ENCODE measurements at regions not wholly inside any gene's neighbourhood (a gene's known extent, or its start where the extent isn't known, plus 50 kb on each side); places are given as distances from the start of the nearest gene placed in this dataset.

- RAD21 ChIA-PET (ENCODE audit: unreplicated experiment), result no interaction called here
- Histone ChIP-seq H3K4me2 (ENCODE audit: control insufficient read depth, insufficient read depth) (no peak overlapping the region), H3K4me1 (ENCODE audit: control insufficient read depth, insufficient read depth, low read length) (no peaks in the 10 kb centered on the region), H3K27ac (ENCODE audit: control insufficient read depth, insufficient read depth) (no peak overlapping the region), H3K4me3 (no peak overlapping the region), H3K9me3 (replicated peaks; ENCODE audit: control insufficient read depth, insufficient read depth, low read length) (no peaks in the 10 kb centered on the region), H3K9ac (ENCODE audit: control insufficient read depth, insufficient read depth, low read length) (no peak overlapping the region), H3K27me3 (replicated peaks in 1 of 2; ENCODE audit: control insufficient read depth in 2 of 2, insufficient read depth in 2 of 2, low read length in 1 of 2) (no peaks in the 10 kb centered on the region), H3K36me3 (ENCODE audit: control insufficient read depth in 2 of 2, insufficient read depth in 2 of 2, low read length in 1 of 2) (no peaks in the 10 kb centered on the region), H3K79me2 (ENCODE audit: control insufficient read depth, insufficient read depth, low read length) (no peaks in the 10 kb centered on the region), H4K20me1 (ENCODE audit: control insufficient read depth, insufficient read depth) (no peaks in the 10 kb centered on the region), H2AFZ (ENCODE audit: control insufficient read depth, low read depth, low read length) (no peak overlapping the region)
- intact Hi-C loops (cut with micrococcal nuclease; ENCODE audit: unreplicated experiment), result no loop called here
- ATAC-seq (no peak), DNase-seq (ENCODE audit: low read depth, low spot score) (no peak), FAIRE-seq (no peak)
- CTCF ChIA-PET, result no interaction called here
- POLR2A ChIA-PET, result no interaction called here
- SMC1A ChIA-PET (ENCODE audit: uncharacterized antibody, unreplicated experiment), result no interaction called here
- no TSS peak for BruUV-seq (replicated peaks)
- no peak for TF ChIP-seq ATF3 (IDR thresholded peaks at IDR 0.05; ENCODE audit: borderline replicate concordance, extremely low read depth, low read depth, low read length)
- no peak for TF ChIP-seq JUNB (IDR thresholded peaks at IDR 0.05)
- TF ChIP-seq USF2 (IDR thresholded peaks at IDR 0.05; ENCODE audit: borderline replicate concordance, low read depth, low read length), result no peak
- no peak for TF ChIP-seq RCOR1 (conservative IDR thresholded peaks at IDR 0.05; ENCODE audit: low read depth, low read length)
- no peak for TF ChIP-seq ASH2L (IDR thresholded peaks at IDR 0.05; ENCODE audit: borderline replicate concordance, low read depth)
- in situ Hi-C loops (cut with MboI), result no loop called here
Measured at GRCh38 chr7:46999866-47000265, 582.0 kb downstream of the TNS3 start.

- Histone ChIP-seq H3K27ac (ENCODE audit: control insufficient read depth, insufficient read depth) (no peak overlapping the region), H3K9ac (ENCODE audit: control insufficient read depth, insufficient read depth, low read length) (no peak overlapping the region), H3K4me3 (no peak overlapping the region), H2AFZ (ENCODE audit: control insufficient read depth, low read depth, low read length) (no peak overlapping the region), H3K36me3 (ENCODE audit: control insufficient read depth in 2 of 2, insufficient read depth in 2 of 2, low read length in 1 of 2) (no peaks in the 10 kb centered on the region), H3K27me3 (replicated peaks in 1 of 2; ENCODE audit: control insufficient read depth in 2 of 2, insufficient read depth in 2 of 2, low read length in 1 of 2) (no peaks in the 10 kb centered on the region), H3K4me2 (ENCODE audit: control insufficient read depth, insufficient read depth) (no peak overlapping the region), H3K79me2 (ENCODE audit: control insufficient read depth, insufficient read depth, low read length) (no peaks in the 10 kb centered on the region), H4K20me1 (ENCODE audit: control insufficient read depth, insufficient read depth) (no peaks in the 10 kb centered on the region), H3K9me3 (replicated peaks; ENCODE audit: control insufficient read depth, insufficient read depth, low read length) (no peaks in the 10 kb centered on the region), H3K4me1 (ENCODE audit: control insufficient read depth, insufficient read depth, low read length) (no peaks in the 10 kb centered on the region)
- DNase-seq (ENCODE audit: low read depth, low spot score) (no peak), ATAC-seq (no peak), FAIRE-seq (no peak)
- WGBS (ENCODE audit: insufficient coverage, insufficient replicate concordance, low lambda C conversion rate, missing lambda C conversion rate), result 46% methylated on average over 3 of the region's 3 CpGs
- no TSS peak for BruUV-seq (replicated peaks)
- POLR2A ChIA-PET, result no interaction called here
- intact Hi-C loops (cut with micrococcal nuclease; ENCODE audit: unreplicated experiment), result no loop called here
- RAD21 ChIA-PET (ENCODE audit: unreplicated experiment), result no interaction called here
- SMC1A ChIA-PET (ENCODE audit: uncharacterized antibody, unreplicated experiment), result no interaction called here
- in situ Hi-C loops (cut with MboI), result no loop called here
- CTCF ChIA-PET, result no interaction called here
- TF ChIP-seq TARDBP (IDR thresholded peaks at IDR 0.05; ENCODE audit: borderline replicate concordance) (no peak), CEBPZ (IDR thresholded peaks at IDR 0.05; ENCODE audit: low read depth, low read length) (no peak), POLR2A (IDR thresholded peaks at IDR 0.05; ENCODE audit: low read depth, low read length) (no peak), PKNOX1 (IDR thresholded peaks at IDR 0.05) (no peak), E4F1 (IDR thresholded peaks at IDR 0.05; ENCODE audit: borderline replicate concordance, partially characterized antibody) (no peak), MYC (IDR thresholded peaks at IDR 0.05; ENCODE audit: insufficient read depth, insufficient read length, insufficient replicate concordance, low read length, severe bottlenecking) (no peak)
Measured at GRCh38 chr7:46996972-46997371, 584.9 kb downstream of the TNS3 start.
